Vagina (tissue), 2 donors: ENCODE measurements at regions not wholly inside any gene's neighbourhood (a gene's known extent, or its start where the extent isn't known, plus 50 kb on each side); places are given as distances from the start of the nearest gene placed in this dataset.

Source experiments
- DNase-seq, 2 donors: peaks; one replicate each; pipeline ENCODE4 v3.0.0-alpha.2; 2017; ENCODE audit errors: extremely low spot score in 2 of 2
- H3K27ac ChIP-seq: fragments of 200-600 bp; sonication (generic); one replicate; pipeline ENCODE4 v1.5.1; 2019
- H3K27me3 ChIP-seq: fragments of 200-600 bp; sonication (generic); one replicate; pipeline ENCODE4 v1.5.1; 2019
- H3K36me3 ChIP-seq, 2 donors: fragments of 200-600 bp; sonication (generic); one replicate each; pipeline ENCODE4 v1.5.1; 2017 to 2019
- H3K4me1 ChIP-seq: fragments of 200-600 bp; sonication (generic); one replicate; pipeline ENCODE4 v1.5.1; 2019
- H3K4me3 ChIP-seq, 2 donors: fragments of 200-600 bp; sonication (generic); 1 replicate in 1 of 2; 2 replicates in 1 of 2; pipeline ENCODE4 v1.5.1; 2016 to 2019
- H3K9me3 ChIP-seq: fragments of 200-600 bp; sonication (generic); one replicate; pipeline ENCODE4 v1.5.1; 2019
- CTCF ChIP-seq, 3 experiments: fragments of 450-650 bp in 2 of 3; fragments of 200-600 bp in 1 of 3; sonication (generic) in 1 of 3; IDR thresholded peaks; one replicate each; pipeline ENCODE4 v1.5.1; 2017 to 2019; ENCODE audit warnings: antibody characterized with exemption in 3 of 3, mild to moderate bottlenecking in 2 of 3, moderate library complexity in 2 of 3
- POLR2A ChIP-seq, 2 donors: fragments of 450-650 bp; IDR thresholded peaks; one replicate each; pipeline ENCODE4 v1.6.1; 2017; ENCODE audit warnings: antibody characterized with exemption in 2 of 2, mild to moderate bottlenecking in 2 of 2, moderate library complexity in 2 of 2
- POLR2AphosphoS5 ChIP-seq, 2 donors: sonication (generic); formaldehyde crosslinking; IDR thresholded peaks; one replicate each; pipeline ENCODE4 v1.9.0; 2017; ENCODE audit warnings: antibody characterized with exemption in 2 of 2, mild to moderate bottlenecking in 2 of 2, low read depth in 1 of 2; ENCODE audit not compliant: insufficient read depth in 1 of 2
- intact Hi-C: fragments of 100-400 bp; cut with DNase I; formaldehyde crosslinking; loops from one replicate; pipeline ENCODE4 v1.15.1; 2023

- Histone ChIP-seq H3K27me3 (no peaks in the 10 kb centered on the region), H3K9me3 (no peaks in the 10 kb centered on the region), H3K4me3 (no peak overlapping the region), H3K27ac (no peak overlapping the region), H3K36me3 (no peaks in the 10 kb centered on the region), H3K4me1 (no peaks in the 10 kb centered on the region)
- DNase-seq: no peak
- no peak for TF ChIP-seq POLR2A (IDR thresholded peaks at IDR 0.05)
- TF ChIP-seq POLR2AphosphoS5 (IDR thresholded peaks at IDR 0.05; ENCODE audit: insufficient read depth in 1 of 2, low read depth in 1 of 2): no peak
- TF ChIP-seq CTCF (IDR thresholded peaks at IDR 0.05): no peak
- intact Hi-C loops: no loop called here
These were observed 76.9 kb downstream of the ZC3H11B start for GRCh38 chr1:219536038-219536437.

DNA sequence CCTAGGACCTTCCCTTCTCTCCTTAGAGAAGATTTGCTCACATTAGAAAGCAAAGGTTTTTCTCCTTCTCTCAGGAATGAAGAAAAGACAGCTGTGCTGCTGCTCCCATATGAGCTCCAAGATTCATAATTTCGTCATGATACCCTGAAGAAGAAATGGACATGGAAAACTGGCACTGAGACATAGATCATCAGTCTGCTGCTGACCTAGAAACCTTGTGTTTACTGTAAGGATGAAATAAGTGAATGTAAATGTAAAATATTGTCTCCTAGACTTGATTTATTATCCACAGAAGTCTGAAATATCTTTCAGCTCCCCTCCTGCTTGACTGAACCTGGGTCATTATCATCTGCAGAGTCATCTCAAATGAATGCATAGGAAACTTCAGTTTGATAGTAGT lies 77.9 kb downstream of the ZC3H11B start:
- DNase-seq: no peak
- Histone ChIP-seq H3K4me3 (no peak overlapping the region), H3K4me1 (no peaks in the 10 kb centered on the region), H3K27me3 (no peaks in the 10 kb centered on the region), H3K36me3 (no peaks in the 10 kb centered on the region), H3K27ac (no peak overlapping the region), H3K9me3 (no peaks in the 10 kb centered on the region)
- intact Hi-C loops: no loop called here
- no peak for TF ChIP-seq POLR2AphosphoS5 (IDR thresholded peaks at IDR 0.05; ENCODE audit: insufficient read depth in 1 of 2, low read depth in 1 of 2)
- TF ChIP-seq CTCF (IDR thresholded peaks at IDR 0.05): no peak
- no peak for TF ChIP-seq POLR2A (IDR thresholded peaks at IDR 0.05)

DNA sequence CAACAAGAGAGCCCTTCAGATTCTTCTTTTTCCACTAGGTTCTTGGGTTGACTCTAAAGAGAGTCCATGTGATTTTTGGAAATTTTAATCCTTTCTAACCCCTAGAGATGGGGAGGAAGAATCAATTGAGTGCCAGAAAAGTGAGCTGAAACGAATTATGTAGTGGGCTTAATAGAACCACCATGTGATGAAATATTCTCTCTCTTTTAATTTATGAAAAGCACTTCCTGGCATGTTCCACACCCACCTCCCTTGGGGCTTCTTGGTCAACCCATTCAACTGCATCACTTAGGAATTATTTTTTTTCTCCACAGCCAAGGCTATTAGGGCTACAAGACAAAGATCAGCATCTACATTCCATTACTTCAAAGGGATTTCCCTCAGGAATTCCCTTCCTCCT lies 79.6 kb downstream of the ZC3H11B start:
- Histone ChIP-seq H3K9me3 (no peaks in the 10 kb centered on the region), H3K27ac (no peak overlapping the region), H3K27me3 (no peaks in the 10 kb centered on the region), H3K4me3 (no peak overlapping the region), H3K4me1 (no peaks in the 10 kb centered on the region), H3K36me3 (no peaks in the 10 kb centered on the region)
- intact Hi-C loops: no loop called here
- no peak for DNase-seq
- TF ChIP-seq POLR2A (IDR thresholded peaks at IDR 0.05) (no peak), CTCF (IDR thresholded peaks at IDR 0.05) (no peak), POLR2AphosphoS5 (IDR thresholded peaks at IDR 0.05; ENCODE audit: insufficient read depth in 1 of 2, low read depth in 1 of 2) (no peak)

DNA sequence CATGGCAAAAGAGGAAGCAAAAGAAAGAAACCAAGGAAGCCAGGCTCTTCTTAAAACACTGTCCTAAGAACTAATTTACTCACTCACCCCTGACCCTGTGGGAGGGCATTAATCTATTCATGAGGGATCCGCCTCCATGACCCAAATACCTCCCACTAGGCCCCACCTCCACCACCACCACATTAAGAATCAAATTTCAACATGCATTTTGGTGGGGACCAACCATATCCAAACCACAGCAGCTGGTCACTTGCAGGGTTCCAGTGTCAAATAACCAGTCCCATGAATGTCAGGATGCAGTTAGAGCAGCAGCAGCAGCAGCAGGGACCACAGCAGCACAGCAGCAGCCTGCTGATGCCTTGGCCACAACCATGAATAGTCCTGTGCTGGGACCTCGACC lies 83.8 kb downstream of the ZC3H11B start:
- Histone ChIP-seq H3K4me3 (no peak overlapping the region), H3K36me3 (no peaks in the 10 kb centered on the region), H3K27ac (no peak overlapping the region), H3K9me3 (no peaks in the 10 kb centered on the region), H3K4me1 (no peaks in the 10 kb centered on the region), H3K27me3 (no peaks in the 10 kb centered on the region)
- intact Hi-C loops: no loop called here
- no peak for DNase-seq
- TF ChIP-seq POLR2AphosphoS5 (IDR thresholded peaks at IDR 0.05; ENCODE audit: insufficient read depth in 1 of 2, low read depth in 1 of 2) (no peak), CTCF (IDR thresholded peaks at IDR 0.05) (no peak), POLR2A (IDR thresholded peaks at IDR 0.05) (no peak)

DNA sequence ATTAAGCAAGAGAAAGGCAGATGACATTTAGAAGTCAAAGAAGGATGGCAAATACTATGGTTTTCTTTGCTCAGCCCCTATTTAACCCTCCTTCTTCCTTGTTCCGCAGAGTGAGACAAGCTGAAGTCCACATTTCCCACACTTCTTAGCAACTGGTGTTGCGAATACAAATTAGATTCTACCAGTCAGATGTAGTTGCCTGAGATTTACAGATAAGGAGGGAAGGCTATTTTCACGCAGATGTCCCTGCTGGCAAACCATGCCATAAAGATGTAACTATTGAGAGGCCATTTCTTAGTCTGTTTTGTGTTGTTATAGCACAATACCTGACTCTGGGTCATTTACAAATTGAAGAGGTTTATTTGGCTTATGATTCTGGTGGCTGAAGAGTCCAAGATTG lies 84.3 kb downstream of the ZC3H11B start:
- Histone ChIP-seq H3K27me3 (no peaks in the 10 kb centered on the region), H3K27ac (no peak overlapping the region), H3K36me3 (no peaks in the 10 kb centered on the region), H3K9me3 (no peaks in the 10 kb centered on the region), H3K4me3 (no peak overlapping the region), H3K4me1 (no peaks in the 10 kb centered on the region)
- intact Hi-C loops: no loop called here
- no peak for DNase-seq
- TF ChIP-seq CTCF (IDR thresholded peaks at IDR 0.05) (no peak), POLR2AphosphoS5 (IDR thresholded peaks at IDR 0.05; ENCODE audit: insufficient read depth in 1 of 2, low read depth in 1 of 2) (no peak), POLR2A (IDR thresholded peaks at IDR 0.05) (no peak)
